Stimulated activated memory B cell treated with anti-CD40 and anti-IgM and Interleukin-4, amounts not matched to agents 10 μg/mL and 1 μg/mL and 100 μg/mL, for 72 hours (primary cell): ENCODE measurements at regions not wholly inside any gene's neighbourhood (a gene's known extent, or its start where the extent isn't known, plus 50 kb on each side); places are given as distances from the start of the nearest gene placed in this dataset.

Experiments used
- ATAC-seq: fragments of 150-1000 bp; cut with Tn5 transposase; 2 replicates; pipeline ENCODE4 v1.10.0; 2021
- H3K27ac Mint-ChIP-seq: one replicate; pipeline ENCODE4 v1.8.0; 2022; ENCODE audit warnings: mild to moderate bottlenecking, mixed read lengths
- H3K27me3 Mint-ChIP-seq: one replicate; pipeline ENCODE4 v1.8.0; 2022; ENCODE audit warnings: mixed read lengths
- H3K36me3 Mint-ChIP-seq: one replicate; pipeline ENCODE4 v1.8.0; 2022; ENCODE audit warnings: mixed read lengths
- H3K4me1 Mint-ChIP-seq: one replicate; pipeline ENCODE4 v1.8.0; 2022; ENCODE audit warnings: mixed read lengths
- H3K4me3 Mint-ChIP-seq: one replicate; pipeline ENCODE4 v1.8.0; 2022; ENCODE audit warnings: mild to moderate bottlenecking, moderate library complexity, mixed read lengths
- H3K9me3 Mint-ChIP-seq: one replicate; pipeline ENCODE4 v1.8.0; 2022; ENCODE audit warnings: mixed read lengths

DNA sequence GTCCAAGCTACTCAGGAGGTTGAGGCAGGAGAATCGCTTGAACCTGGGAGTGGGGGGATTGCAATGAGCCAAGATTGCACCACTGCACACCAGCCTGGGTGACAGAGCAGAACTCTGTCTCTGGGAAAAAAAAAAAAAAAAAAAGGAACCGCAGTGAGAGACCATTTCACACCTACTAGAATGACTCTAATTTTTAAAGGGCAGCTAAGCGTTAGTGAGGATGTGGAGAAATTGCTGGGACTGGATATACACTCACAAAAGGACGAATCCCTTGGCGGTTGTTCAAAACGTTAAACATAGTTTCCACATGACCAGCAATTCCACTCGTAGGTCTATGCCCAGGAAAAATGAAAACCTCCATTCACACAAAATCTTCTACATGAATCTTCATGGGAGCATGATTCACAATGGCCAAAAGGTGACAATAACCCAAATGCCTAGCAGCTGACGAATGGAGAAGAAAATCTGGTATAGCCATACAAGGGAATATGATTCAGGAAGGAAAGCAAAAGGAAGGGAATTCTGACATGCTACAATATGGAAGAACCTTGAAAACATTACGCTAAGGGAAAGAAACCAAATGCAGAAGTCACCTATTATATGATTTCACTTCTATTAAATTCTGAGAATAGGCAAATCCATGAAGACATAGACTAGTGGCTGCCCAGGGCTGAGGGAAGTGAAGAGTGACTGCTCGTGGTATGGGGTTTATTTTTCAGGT is 127.0 kb downstream of the CHSY1 start:
- Mint-ChIP-seq H3K27me3 (no peaks in the 10 kb centered on the region), H3K36me3 (peaks cover 10% of the 10 kb centered on the region), H3K27ac (no peak overlapping the region), H3K4me3 (no peak overlapping the region), H3K4me1 (peaks cover 74% of the 10 kb centered on the region), H3K9me3 (peaks cover 3% of the 10 kb centered on the region)
- ATAC-seq: peak; percentile 54

GRCh38 chr15:101123222-101123910 is 128.5 kb downstream of the CHSY1 start:
- Mint-ChIP-seq H3K27me3 (no peaks in the 10 kb centered on the region), H3K4me1 (peaks cover 60% of the 10 kb centered on the region), H3K4me3 (no peak overlapping the region), H3K36me3 (peaks cover 9% of the 10 kb centered on the region), H3K27ac (no peak overlapping the region), H3K9me3 (peaks cover 3% of the 10 kb centered on the region)
- no peak for ATAC-seq

DNA sequence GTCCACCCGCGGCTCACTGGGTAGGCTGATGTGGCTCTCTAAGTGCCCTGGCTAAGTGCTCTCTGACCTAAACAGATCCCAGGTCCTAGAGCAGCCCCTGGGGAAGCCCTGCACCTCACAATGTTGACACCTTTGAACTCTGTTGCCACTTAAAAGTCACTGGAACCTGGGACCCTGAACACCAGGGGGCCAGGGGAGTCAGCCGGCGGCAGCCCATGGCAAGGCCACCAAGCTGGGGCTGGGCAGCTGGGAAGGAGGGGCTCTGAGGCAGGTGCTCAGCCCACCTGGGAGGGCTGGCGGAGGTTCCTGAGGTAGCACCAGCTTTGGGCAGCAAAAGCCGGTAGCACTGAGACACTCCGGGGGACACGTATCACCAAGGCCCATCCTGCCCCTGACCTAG is 129.0 kb downstream of the CHSY1 start:
- peaks cover 54% of the 10 kb centered on the region for H3K4me1 Mint-ChIP-seq
- no peaks in the 10 kb centered on the region for H3K27me3 Mint-ChIP-seq
- H3K36me3 Mint-ChIP-seq: peaks cover 4% of the 10 kb centered on the region
- ATAC-seq: no peak
- peaks cover 2% of the 10 kb centered on the region for H3K9me3 Mint-ChIP-seq
- H3K4me3 Mint-ChIP-seq: no peak overlapping the region
- H3K27ac Mint-ChIP-seq: no peak overlapping the region

DNA sequence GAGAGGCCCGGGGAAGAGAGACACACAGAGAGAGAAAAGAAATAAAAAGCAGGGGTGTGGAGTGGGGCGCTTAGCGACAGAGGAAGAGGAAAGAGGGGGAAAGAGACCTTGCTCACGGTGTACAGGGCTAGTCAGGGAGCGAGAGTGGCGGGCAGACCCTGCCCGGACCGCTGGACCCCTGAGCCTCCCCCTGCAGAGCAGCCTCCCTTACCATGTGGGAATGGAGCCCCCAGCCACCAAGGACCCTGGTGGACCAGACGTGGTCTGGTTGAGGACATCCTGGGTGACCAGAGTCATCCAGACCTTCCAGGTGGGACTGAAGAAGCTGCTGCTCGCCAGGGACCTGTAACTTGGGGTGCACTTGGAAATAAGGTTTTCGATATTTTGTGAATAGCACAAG is 129.6 kb downstream of the CHSY1 start:
- no peak for ATAC-seq
- Mint-ChIP-seq H3K4me3 (peak overlapping the region; percentile 11), H3K9me3 (no peaks in the 10 kb centered on the region), H3K4me1 (peaks cover 49% of the 10 kb centered on the region), H3K27ac (peak overlapping the region; percentile 60), H3K36me3 (no peaks in the 10 kb centered on the region), H3K27me3 (no peaks in the 10 kb centered on the region)

DNA sequence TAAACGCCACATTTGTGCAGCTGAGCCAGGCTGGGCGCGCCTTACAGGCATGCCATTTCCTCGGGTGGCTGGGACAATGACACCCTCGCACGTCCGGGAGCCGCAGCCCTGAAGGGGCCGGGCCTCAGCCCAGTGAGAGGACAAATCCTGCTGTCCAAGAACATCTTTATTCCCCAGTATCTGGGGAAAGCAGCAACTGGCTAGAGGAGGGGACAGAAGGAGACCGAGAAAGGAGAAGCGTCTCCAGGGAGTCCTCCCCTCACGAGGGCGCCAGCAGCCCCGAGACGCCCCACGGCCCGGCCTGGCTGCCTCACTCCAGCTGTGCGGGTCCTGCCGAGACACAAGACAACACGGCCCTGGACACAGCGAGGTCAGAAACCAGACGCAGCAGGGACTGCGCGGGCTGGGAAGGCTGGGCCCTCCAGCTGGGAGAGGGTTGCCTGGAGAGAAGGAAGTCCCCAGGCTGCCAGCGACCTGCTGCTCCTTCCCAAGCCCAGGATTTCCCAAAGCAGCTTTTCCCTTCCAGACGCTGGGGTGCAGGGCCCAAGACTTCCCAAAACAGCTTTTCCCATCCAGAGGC is 130.2 kb downstream of the CHSY1 start:
- Mint-ChIP-seq H3K27me3 (no peaks in the 10 kb centered on the region), H3K27ac (peak overlapping the region; percentile 60), H3K4me3 (peak overlapping the region; percentile 11), H3K36me3 (no peaks in the 10 kb centered on the region), H3K4me1 (peaks cover 42% of the 10 kb centered on the region), H3K9me3 (no peaks in the 10 kb centered on the region)
- ATAC-seq: peak; percentile 46

DNA sequence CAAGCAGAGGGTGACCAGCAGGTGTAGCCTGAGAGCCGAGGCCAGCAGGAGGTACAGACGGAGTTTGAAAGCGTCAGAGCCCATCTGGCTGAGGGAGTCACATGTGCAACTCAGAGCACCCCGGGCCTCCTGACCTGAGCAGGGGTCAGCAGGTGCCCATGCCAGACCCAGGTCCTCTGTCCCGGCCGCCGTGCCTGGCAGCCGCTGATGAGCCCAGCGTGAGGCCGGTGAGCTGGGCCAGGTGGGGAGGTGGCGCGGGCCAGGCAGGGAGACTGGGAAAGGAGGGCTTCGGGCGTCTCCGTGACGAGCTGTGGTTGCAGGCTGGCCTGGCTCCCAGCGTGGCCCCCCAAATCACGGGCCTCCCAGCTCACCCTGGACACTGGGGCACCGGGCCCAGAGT is 130.9 kb downstream of the CHSY1 start:
- no peak for ATAC-seq
- Mint-ChIP-seq H3K27ac (peak overlapping the region; percentile 60), H3K9me3 (no peaks in the 10 kb centered on the region), H3K4me1 (peaks cover 41% of the 10 kb centered on the region), H3K27me3 (no peaks in the 10 kb centered on the region), H3K36me3 (no peaks in the 10 kb centered on the region), H3K4me3 (no peak overlapping the region)

GRCh38 chr15:101120473-101120872 is 131.4 kb downstream of the CHSY1 start:
- Mint-ChIP-seq H3K4me3 (no peak overlapping the region), H3K27ac (peak overlapping the region; percentile 60), H3K27me3 (no peaks in the 10 kb centered on the region), H3K9me3 (no peaks in the 10 kb centered on the region), H3K36me3 (no peaks in the 10 kb centered on the region), H3K4me1 (peaks cover 41% of the 10 kb centered on the region)
- no peak for ATAC-seq
